ENCODE measurements at regions not wholly inside any gene's neighbourhood (a gene's known extent, or its start where the extent isn't known, plus 50 kb on each side); places are given as distances from the start of the nearest gene placed in this dataset.
"Not testable (repeated sequence)": the region's sequence is repeated elsewhere in the genome, so short reads cannot be mapped to it uniquely, and the experiment has no call there.

GRCh38 chr5:124021066-124021641, 509.2 kb downstream of the CSNK1G3 start:
- no peak for TF ChIP-seq CTCF (IDR thresholded peaks at IDR 0.05; ENCODE audit: extremely low read depth, insufficient read depth, missing control alignments)
- in situ Hi-C loops (cut with MboI; ENCODE audit: low pct_unique_long_range_greater_than_20kb, low sequenced_read_pairs, unreplicated experiment) = no loop called here
- DNase-seq (ENCODE audit: low spot score) = no peak

GRCh38 chr5:124017321-124017720, 505.3 kb downstream of the CSNK1G3 start:
- in situ Hi-C loops (cut with MboI; ENCODE audit: low pct_unique_long_range_greater_than_20kb, low sequenced_read_pairs, unreplicated experiment); DNase-seq (ENCODE audit: low spot score): not testable (repeated sequence)

- TF ChIP-seq CTCF (IDR thresholded peaks at IDR 0.05; ENCODE audit: extremely low read depth, insufficient read depth, missing control alignments) = no peak
- DNase-seq (ENCODE audit: low spot score) = no peak
- in situ Hi-C loops (cut with MboI; ENCODE audit: low pct_unique_long_range_greater_than_20kb, low sequenced_read_pairs, unreplicated experiment) = no loop called here
Measured at GRCh38 chr5:124007675-124008398, 495.9 kb downstream of the CSNK1G3 start.

- in situ Hi-C loops (cut with MboI; ENCODE audit: low pct_unique_long_range_greater_than_20kb, low sequenced_read_pairs, unreplicated experiment) = no loop called here
- DNase-seq (ENCODE audit: low spot score) = no peak
- TF ChIP-seq CTCF (IDR thresholded peaks at IDR 0.05; ENCODE audit: extremely low read depth, insufficient read depth, missing control alignments) = no peak
Measured at GRCh38 chr5:124001036-124001615, 489.1 kb downstream of the CSNK1G3 start.

GRCh38 chr5:124000538-124000937, 488.6 kb downstream of the CSNK1G3 start:
- in situ Hi-C loops (cut with MboI; ENCODE audit: low pct_unique_long_range_greater_than_20kb, low sequenced_read_pairs, unreplicated experiment) = no loop called here
- TF ChIP-seq CTCF (IDR thresholded peaks at IDR 0.05; ENCODE audit: extremely low read depth, insufficient read depth, missing control alignments) = no peak
- no peak for DNase-seq (ENCODE audit: low spot score)

- no peak for TF ChIP-seq CTCF (IDR thresholded peaks at IDR 0.05; ENCODE audit: extremely low read depth, insufficient read depth, missing control alignments)
- in situ Hi-C loops (cut with MboI; ENCODE audit: low pct_unique_long_range_greater_than_20kb, low sequenced_read_pairs, unreplicated experiment) = no loop called here
- DNase-seq (ENCODE audit: low spot score) = no peak
Measured at GRCh38 chr5:123997462-123998215, 485.7 kb downstream of the CSNK1G3 start.
